ENCODE measurements at regions not wholly inside any gene's neighbourhood (a gene's known extent, or its start where the extent isn't known, plus 50 kb on each side); places are given as distances from the start of the nearest gene placed in this dataset.

DNA sequence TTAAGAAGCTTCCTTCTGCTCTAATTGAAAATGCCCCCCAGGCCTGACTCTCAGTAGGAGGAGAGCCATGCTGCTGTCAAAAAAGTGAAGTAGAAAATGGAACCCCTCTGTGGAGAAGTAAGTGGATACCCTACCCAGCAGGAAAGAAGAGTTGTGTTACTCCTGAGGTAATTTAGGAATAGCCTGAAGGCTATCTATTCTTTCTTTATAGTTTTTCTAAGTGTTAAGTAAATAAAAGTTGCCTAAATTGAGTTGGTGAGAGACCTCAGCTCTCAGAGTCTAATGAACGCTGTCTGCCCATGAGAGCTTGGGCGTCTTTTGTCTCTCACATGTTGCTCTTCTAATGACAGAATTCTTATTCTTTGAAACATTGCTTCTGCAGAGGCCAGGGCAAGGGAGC, 116.2 kb downstream of the NSUN3 start (continued):
- TF ChIP-seq, protein P1, sequence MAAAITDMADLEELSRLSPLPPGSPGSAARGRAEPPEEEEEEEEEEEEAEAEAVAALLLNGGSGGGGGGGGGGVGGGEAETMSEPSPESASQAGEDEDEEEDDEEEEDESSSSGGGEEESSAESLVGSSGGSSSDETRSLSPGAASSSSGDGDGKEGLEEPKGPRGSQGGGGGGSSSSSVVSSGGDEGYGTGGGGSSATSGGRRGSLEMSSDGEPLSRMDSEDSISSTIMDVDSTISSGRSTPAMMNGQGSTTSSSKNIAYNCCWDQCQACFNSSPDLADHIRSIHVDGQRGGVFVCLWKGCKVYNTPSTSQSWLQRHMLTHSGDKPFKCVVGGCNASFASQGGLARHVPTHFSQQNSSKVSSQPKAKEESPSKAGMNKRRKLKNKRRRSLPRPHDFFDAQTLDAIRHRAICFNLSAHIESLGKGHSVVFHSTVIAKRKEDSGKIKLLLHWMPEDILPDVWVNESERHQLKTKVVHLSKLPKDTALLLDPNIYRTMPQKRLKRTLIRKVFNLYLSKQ (tag by site-specific recombination; IDR thresholded peaks at IDR 0.05; ENCODE audit: borderline replicate concordance): no peak
- TF ChIP-seq, protein P2, sequence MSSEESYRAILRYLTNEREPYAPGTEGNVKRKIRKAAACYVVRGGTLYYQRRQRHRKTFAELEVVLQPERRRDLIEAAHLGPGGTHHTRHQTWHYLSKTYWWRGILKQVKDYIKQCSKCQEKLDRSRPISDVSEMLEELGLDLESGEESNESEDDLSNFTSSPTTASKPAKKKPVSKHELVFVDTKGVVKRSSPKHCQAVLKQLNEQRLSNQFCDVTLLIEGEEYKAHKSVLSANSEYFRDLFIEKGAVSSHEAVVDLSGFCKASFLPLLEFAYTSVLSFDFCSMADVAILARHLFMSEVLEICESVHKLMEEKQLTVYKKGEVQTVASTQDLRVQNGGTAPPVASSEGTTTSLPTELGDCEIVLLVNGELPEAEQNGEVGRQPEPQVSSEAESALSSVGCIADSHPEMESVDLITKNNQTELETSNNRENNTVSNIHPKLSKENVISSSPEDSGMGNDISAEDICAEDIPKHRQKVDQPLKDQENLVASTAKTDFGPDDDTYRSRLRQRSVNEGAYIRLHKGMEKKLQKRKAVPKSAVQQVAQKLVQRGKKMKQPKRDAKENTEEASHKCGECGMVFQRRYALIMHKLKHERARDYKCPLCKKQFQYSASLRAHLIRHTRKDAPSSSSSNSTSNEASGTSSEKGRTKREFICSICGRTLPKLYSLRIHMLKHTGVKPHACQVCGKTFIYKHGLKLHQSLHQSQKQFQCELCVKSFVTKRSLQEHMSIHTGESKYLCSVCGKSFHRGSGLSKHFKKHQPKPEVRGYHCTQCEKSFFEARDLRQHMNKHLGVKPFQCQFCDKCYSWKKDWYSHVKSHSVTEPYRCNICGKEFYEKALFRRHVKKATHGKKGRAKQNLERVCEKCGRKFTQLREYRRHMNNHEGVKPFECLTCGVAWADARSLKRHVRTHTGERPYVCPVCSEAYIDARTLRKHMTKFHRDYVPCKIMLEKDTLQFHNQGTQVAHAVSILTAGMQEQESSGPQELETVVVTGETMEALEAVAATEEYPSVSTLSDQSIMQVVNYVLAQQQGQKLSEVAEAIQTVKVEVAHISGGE (tag by site-specific recombination; conservative IDR thresholded peaks at IDR 0.05; ENCODE audit: low read depth): no peak
- no peak for TF ChIP-seq ZBTB1 (tag by site-specific recombination; IDR thresholded peaks at IDR 0.05)
- no peak for TF ChIP-seq ZFP3 (tag by site-specific recombination; IDR thresholded peaks at IDR 0.05; ENCODE audit: low read depth)
- TF ChIP-seq ZNF132 (tag by site-specific recombination; IDR thresholded peaks at IDR 0.05; ENCODE audit: borderline replicate concordance): no peak
- TF ChIP-seq, protein P3, sequence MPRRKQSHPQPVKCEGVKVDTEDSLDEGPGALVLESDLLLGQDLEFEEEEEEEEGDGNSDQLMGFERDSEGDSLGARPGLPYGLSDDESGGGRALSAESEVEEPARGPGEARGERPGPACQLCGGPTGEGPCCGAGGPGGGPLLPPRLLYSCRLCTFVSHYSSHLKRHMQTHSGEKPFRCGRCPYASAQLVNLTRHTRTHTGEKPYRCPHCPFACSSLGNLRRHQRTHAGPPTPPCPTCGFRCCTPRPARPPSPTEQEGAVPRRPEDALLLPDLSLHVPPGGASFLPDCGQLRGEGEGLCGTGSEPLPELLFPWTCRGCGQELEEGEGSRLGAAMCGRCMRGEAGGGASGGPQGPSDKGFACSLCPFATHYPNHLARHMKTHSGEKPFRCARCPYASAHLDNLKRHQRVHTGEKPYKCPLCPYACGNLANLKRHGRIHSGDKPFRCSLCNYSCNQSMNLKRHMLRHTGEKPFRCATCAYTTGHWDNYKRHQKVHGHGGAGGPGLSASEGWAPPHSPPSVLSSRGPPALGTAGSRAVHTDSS (tag by site-specific recombination; IDR thresholded peaks at IDR 0.05): no peak
- no peak for TF ChIP-seq ZNF501 (tag by site-specific recombination; IDR thresholded peaks at IDR 0.05)
- TF ChIP-seq, protein P4, sequence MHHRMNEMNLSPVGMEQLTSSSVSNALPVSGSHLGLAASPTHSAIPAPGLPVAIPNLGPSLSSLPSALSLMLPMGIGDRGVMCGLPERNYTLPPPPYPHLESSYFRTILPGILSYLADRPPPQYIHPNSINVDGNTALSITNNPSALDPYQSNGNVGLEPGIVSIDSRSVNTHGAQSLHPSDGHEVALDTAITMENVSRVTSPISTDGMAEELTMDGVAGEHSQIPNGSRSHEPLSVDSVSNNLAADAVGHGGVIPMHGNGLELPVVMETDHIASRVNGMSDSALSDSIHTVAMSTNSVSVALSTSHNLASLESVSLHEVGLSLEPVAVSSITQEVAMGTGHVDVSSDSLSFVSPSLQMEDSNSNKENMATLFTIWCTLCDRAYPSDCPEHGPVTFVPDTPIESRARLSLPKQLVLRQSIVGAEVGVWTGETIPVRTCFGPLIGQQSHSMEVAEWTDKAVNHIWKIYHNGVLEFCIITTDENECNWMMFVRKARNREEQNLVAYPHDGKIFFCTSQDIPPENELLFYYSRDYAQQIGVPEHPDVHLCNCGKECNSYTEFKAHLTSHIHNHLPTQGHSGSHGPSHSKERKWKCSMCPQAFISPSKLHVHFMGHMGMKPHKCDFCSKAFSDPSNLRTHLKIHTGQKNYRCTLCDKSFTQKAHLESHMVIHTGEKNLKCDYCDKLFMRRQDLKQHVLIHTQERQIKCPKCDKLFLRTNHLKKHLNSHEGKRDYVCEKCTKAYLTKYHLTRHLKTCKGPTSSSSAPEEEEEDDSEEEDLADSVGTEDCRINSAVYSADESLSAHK (tag by site-specific recombination; IDR thresholded peaks at IDR 0.05): peak; percentile 88
- no peak for TF ChIP-seq ZNF19 (tag by site-specific recombination; IDR thresholded peaks at IDR 0.05; ENCODE audit: low read depth)
- TF ChIP-seq ZNF658 (tag by site-specific recombination; IDR thresholded peaks at IDR 0.05): no peak
- no peak for TF ChIP-seq ZNF747 (tag by site-specific recombination; IDR thresholded peaks at IDR 0.05)
- TF ChIP-seq ZNF624 (tag by site-specific recombination; IDR thresholded peaks at IDR 0.05): no peak
- TF ChIP-seq OVOL3 (tag by site-specific recombination; IDR thresholded peaks at IDR 0.05): no peak
- no peak for TF ChIP-seq ZNF830 (tag by site-specific recombination; IDR thresholded peaks at IDR 0.05; ENCODE audit: low read depth)
- no peak for TF ChIP-seq ZNF677 (tag by site-specific recombination; IDR thresholded peaks at IDR 0.05)
- TF ChIP-seq ZNF2 (tag by site-specific recombination; IDR thresholded peaks at IDR 0.05): no peak
- TF ChIP-seq ZNF211 (tag by site-specific recombination; IDR thresholded peaks at IDR 0.05; ENCODE audit: low read depth): no peak
- no peak for TF ChIP-seq ZNF157 (tag by site-specific recombination; IDR thresholded peaks at IDR 0.05)
- no peak for TF ChIP-seq RBAK (tag by site-specific recombination; IDR thresholded peaks at IDR 0.05)
- no peak for TF ChIP-seq ZNF274 (IDR thresholded peaks at IDR 0.05; ENCODE audit: low read length)
- no peak for TF ChIP-seq ZNF274 (tag by site-specific recombination; IDR thresholded peaks at IDR 0.05; ENCODE audit: borderline replicate concordance)
- TF ChIP-seq YY1 (tag by site-specific recombination; IDR thresholded peaks at IDR 0.05): no peak
- no peak for TF ChIP-seq ZNF354C (tag by site-specific recombination; IDR thresholded peaks at IDR 0.05; ENCODE audit: borderline replicate concordance, low read depth)
- no peak for TF ChIP-seq YY2 (tag by site-specific recombination; IDR thresholded peaks at IDR 0.05)
- TF ChIP-seq ZNF670 (tag by site-specific recombination; IDR thresholded peaks at IDR 0.05; ENCODE audit: low read depth): no peak
- TF ChIP-seq, protein P5, sequence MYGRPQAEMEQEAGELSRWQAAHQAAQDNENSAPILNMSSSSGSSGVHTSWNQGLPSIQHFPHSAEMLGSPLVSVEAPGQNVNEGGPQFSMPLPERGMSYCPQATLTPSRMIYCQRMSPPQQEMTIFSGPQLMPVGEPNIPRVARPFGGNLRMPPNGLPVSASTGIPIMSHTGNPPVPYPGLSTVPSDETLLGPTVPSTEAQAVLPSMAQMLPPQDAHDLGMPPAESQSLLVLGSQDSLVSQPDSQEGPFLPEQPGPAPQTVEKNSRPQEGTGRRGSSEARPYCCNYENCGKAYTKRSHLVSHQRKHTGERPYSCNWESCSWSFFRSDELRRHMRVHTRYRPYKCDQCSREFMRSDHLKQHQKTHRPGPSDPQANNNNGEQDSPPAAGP (tag by site-specific recombination; IDR thresholded peaks at IDR 0.05): no peak
- no peak for TF ChIP-seq ZNF544 (tag by site-specific recombination; IDR thresholded peaks at IDR 0.05)
- no peak for TF ChIP-seq ZNF792 (tag by site-specific recombination; IDR thresholded peaks at IDR 0.05)
- no peak for TF ChIP-seq ZNF701 (tag by site-specific recombination; IDR thresholded peaks at IDR 0.05)
- TF ChIP-seq, protein P6, sequence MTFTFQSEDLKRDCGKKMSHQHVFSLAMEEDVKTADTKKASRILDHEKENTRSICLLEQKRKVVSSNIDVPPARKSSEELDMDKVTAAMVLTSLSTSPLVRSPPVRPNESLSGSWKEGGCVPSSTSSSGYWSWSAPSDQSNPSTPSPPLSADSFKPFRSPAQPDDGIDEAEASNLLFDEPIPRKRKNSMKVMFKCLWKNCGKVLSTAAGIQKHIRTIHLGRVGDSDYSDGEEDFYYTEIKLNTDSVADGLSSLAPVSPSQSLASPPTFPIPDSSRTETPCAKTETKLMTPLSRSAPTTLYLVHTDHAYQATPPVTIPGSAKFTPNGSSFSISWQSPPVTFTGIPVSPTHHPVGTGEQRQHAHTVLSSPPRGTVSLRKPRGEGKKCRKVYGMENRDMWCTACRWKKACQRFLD (tag by site-specific recombination; IDR thresholded peaks at IDR 0.05): no peak

Measured in HEK293 (cell line).